GM10266 (cell line): ENCODE measurements at regions not wholly inside any gene's neighbourhood (a gene's known extent, or its start where the extent isn't known, plus 50 kb on each side); places are given as distances from the start of the nearest gene placed in this dataset.

ENCODE experiments used
- DNase-seq: peaks from one replicate; pipeline ENCODE4 v3.0.0; 2012; ENCODE audit errors: extremely low spot score
- CTCF ChIP-seq: IDR thresholded peaks from 2 replicates; pipeline ENCODE4 v1.5.1; 2012; ENCODE audit warnings: mild to moderate bottlenecking, low read depth; ENCODE audit not compliant: control insufficient read depth, insufficient read depth; ENCODE audit errors: missing control alignments

- DNase-seq = no peak
- no peak for TF ChIP-seq CTCF
Measured at GRCh38 chr10:28928484-28928883, 251.2 kb downstream of the BAMBI start.

GRCh38 chr10:28929942-28930341, 252.6 kb downstream of the BAMBI start:
- no peak for DNase-seq
- TF ChIP-seq CTCF = no peak

GRCh38 chr10:28930514-28931495, 253.5 kb downstream of the BAMBI start:
- DNase-seq = no peak
- no peak for TF ChIP-seq CTCF

GRCh38 chr10:28935061-28935460, 257.7 kb downstream of the BAMBI start:
- DNase-seq = no peak
- no peak for TF ChIP-seq CTCF

GRCh38 chr10:28937959-28938358, 260.6 kb downstream of the BAMBI start:
- no peak for TF ChIP-seq CTCF
- DNase-seq = no peak

GRCh38 chr10:28938745-28939144, 261.4 kb downstream of the BAMBI start:
- no peak for DNase-seq
- no peak for TF ChIP-seq CTCF

GRCh38 chr10:28939281-28940157, 262.2 kb downstream of the BAMBI start:
- TF ChIP-seq CTCF = no peak
- DNase-seq = no peak
